ENCODE measurements at regions not wholly inside any gene's neighbourhood (a gene's known extent, or its start where the extent isn't known, plus 50 kb on each side); places are given as distances from the start of the nearest gene placed in this dataset.

DNA sequence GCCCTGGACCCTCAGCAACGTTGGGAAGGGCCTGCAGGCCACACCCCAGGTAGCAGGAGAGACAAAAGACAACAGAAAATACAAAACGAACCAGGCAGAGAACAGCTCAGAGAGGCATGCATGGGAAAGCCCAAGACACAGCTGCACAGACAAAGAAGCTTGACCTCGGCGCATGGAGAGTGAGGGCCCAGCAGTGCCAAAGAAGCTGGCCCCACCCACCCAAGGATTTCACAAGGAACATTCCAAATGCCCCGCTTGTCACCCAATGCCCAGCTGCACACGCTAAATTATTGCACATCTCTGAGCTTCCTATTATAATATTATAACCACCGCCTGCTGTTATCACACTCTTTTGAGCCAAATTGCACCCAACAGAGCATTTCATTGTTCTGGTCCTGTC, 147.7 kb upstream of the TBL1X start:
- DNase-seq, result no peak

GRCh38 chrX:9318213-9318612, 146.6 kb upstream of the TBL1X start:
- Histone ChIP-seq H3K36me3 (replicated peaks; ENCODE audit: control insufficient read depth, insufficient read depth, low read length) (no peaks in the 10 kb centered on the region), H3K4me3 (ENCODE audit: insufficient read depth, low read depth, low read length) (no peak overlapping the region), H3K27me3 (ENCODE audit: control insufficient read depth, insufficient read depth, low read length) (no peaks in the 10 kb centered on the region)
- no peak for DNase-seq

More for the DNA sequence above, 147.7 kb upstream of the TBL1X start:
- Histone ChIP-seq H3K4me3 (ENCODE audit: insufficient read depth, low read depth, low read length) (no peak overlapping the region), H3K27me3 (ENCODE audit: control insufficient read depth, insufficient read depth, low read length) (no peaks in the 10 kb centered on the region), H3K36me3 (replicated peaks; ENCODE audit: control insufficient read depth, insufficient read depth, low read length) (no peaks in the 10 kb centered on the region)

DNA sequence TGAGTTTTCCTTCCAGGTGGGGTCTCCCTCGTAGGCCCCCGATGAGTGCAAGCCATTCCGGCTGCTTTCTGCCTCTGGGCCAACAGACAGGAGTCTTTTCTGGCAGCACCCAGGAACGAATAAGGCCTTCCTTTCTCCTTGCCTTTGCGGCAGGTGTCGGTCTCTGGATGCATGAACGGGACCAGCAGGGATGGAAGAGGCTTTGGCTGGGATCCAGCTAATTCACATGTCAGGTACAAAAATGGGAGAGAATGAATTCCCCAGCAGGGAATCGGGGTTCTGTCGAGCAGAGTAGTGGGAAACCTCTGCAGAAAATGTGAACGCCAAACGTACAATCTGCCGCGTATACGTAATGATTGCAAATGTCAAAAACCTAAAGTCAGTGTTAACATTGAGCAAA, 146.1 kb upstream of the TBL1X start:
- H3K4me3 ChIP-seq (ENCODE audit: insufficient read depth, low read depth, low read length), result no peak overlapping the region
- no peaks in the 10 kb centered on the region for H3K27me3 ChIP-seq (ENCODE audit: control insufficient read depth, insufficient read depth, low read length)
- no peak for DNase-seq
- H3K36me3 ChIP-seq (replicated peaks; ENCODE audit: control insufficient read depth, insufficient read depth, low read length), result no peaks in the 10 kb centered on the region

DNA sequence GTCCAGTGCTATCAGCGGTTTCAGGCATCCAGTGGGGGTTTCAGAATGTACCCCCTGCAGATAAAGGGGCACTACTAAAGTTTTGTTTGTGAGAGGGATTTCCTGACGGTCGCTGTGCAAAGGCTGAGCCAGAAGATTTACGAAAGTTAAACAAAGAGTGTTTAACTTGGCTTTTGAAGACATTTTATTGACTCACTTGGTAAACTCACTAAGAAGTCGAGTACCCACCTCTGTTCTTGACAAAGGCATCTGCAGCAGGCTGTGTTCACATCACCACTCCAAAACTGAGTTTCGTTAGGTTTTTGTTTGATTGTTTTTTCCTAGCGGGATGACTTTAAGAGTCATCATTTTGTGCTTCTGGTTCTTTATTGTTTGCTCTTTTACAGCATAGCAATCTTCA, 143.9 kb upstream of the TBL1X start:
- no peak for DNase-seq
- Histone ChIP-seq H3K36me3 (replicated peaks; ENCODE audit: control insufficient read depth, insufficient read depth, low read length) (no peaks in the 10 kb centered on the region), H3K4me3 (ENCODE audit: insufficient read depth, low read depth, low read length) (no peak overlapping the region), H3K27me3 (ENCODE audit: control insufficient read depth, insufficient read depth, low read length) (no peaks in the 10 kb centered on the region)

DNA sequence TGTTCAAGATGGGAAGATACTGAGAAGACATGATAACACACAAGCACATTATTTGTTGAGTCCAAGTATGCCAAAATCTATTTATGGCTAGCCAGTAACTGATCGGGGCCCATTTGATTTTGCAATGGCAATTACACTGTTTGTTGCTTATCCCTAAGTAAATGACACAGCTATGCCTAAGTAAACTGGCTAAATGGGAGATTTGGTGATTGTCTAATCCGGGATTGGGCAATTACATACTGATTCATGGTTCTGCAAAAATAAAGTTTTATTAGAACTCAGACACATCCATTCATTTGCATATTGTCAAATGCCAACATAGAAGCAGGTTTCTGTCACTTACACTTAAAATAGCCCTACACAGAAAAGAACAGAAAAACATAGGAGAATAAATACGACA, 140.2 kb upstream of the TBL1X start:
- H3K36me3 ChIP-seq (replicated peaks; ENCODE audit: control insufficient read depth, insufficient read depth, low read length), result no peaks in the 10 kb centered on the region
- no peaks in the 10 kb centered on the region for H3K27me3 ChIP-seq (ENCODE audit: control insufficient read depth, insufficient read depth, low read length)
- DNase-seq, result no peak
- H3K4me3 ChIP-seq (ENCODE audit: insufficient read depth, low read depth, low read length), result no peak overlapping the region

- no peak for DNase-seq
- Histone ChIP-seq H3K4me3 (ENCODE audit: insufficient read depth, low read depth, low read length) (no peak overlapping the region), H3K27me3 (ENCODE audit: control insufficient read depth, insufficient read depth, low read length) (no peaks in the 10 kb centered on the region), H3K36me3 (replicated peaks; ENCODE audit: control insufficient read depth, insufficient read depth, low read length) (no peaks in the 10 kb centered on the region)
Observed at GRCh38 chrX:9326369-9326768, 138.5 kb upstream of the TBL1X start.

GRCh38 chrX:9327086-9327746, 137.6 kb upstream of the TBL1X start:
- no peaks in the 10 kb centered on the region for H3K36me3 ChIP-seq (replicated peaks; ENCODE audit: control insufficient read depth, insufficient read depth, low read length)
- no peak overlapping the region for H3K4me3 ChIP-seq (ENCODE audit: insufficient read depth, low read depth, low read length)
- no peak for DNase-seq
- H3K27me3 ChIP-seq (ENCODE audit: control insufficient read depth, insufficient read depth, low read length), result no peaks in the 10 kb centered on the region

DNA sequence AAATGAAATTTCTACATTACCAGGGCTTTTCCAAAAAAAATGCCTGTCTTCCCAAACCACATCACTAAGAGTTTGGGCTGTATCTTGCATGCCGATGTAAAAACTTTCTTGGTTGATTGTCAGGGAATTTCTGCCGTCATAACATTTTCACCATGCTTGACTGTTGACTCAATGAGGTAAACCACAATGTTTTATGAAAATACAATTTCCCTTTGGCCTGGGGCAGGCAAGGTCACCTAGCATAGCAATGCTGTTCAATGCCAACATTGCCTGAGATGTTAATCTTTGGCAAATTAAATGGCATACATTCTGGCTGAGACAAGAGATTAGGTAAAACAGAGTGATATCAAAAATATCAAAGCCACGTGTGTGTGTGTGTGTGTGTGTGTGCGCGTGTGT, 137.1 kb upstream of the TBL1X start:
- no peaks in the 10 kb centered on the region for H3K27me3 ChIP-seq (ENCODE audit: control insufficient read depth, insufficient read depth, low read length)
- no peaks in the 10 kb centered on the region for H3K36me3 ChIP-seq (replicated peaks; ENCODE audit: control insufficient read depth, insufficient read depth, low read length)
- H3K4me3 ChIP-seq (ENCODE audit: insufficient read depth, low read depth, low read length), result no peak overlapping the region
- no peak for DNase-seq

- no peak for DNase-seq
- H3K27me3 ChIP-seq (ENCODE audit: control insufficient read depth, insufficient read depth, low read length), result no peaks in the 10 kb centered on the region
- no peak overlapping the region for H3K4me3 ChIP-seq (ENCODE audit: insufficient read depth, low read depth, low read length)
- H3K36me3 ChIP-seq (replicated peaks; ENCODE audit: control insufficient read depth, insufficient read depth, low read length), result no peaks in the 10 kb centered on the region
Observed at GRCh38 chrX:9329056-9329455, 135.8 kb upstream of the TBL1X start.

DNA sequence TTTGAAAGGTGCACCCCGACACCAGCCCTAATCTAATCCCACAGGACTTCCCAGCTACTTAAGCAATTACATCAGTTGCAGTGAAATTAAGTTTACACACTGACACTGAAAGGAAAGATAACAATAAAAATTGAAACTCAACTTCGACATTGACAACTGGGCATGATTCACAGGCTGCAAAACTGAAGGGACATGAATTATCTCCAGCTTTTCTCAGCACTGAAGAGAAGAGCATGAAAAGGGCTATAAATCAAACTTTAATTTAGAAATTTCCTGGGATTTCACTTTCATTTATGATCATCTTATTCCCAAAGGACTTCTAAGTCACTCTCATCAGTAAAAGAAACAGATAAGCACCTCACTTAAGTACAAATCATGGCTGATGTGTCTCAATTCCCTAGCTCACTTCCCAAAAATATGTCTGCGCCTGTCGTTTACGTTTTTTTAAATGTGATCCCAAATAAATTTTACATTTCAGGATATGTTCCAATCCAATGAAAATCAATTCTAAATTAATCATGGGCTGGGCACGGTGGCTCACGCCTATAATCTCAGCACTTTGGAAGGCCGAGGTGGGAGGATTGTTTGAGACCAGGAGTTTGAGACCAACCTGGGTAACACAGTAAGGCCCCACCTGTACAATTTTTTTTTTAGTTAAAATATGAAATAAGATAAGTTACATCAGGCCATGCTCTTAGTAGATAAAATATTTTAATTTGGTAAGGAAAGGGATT, 134.4 kb upstream of the TBL1X start:
- DNase-seq, result no peak
- Histone ChIP-seq H3K27me3 (ENCODE audit: control insufficient read depth, insufficient read depth, low read length) (no peaks in the 10 kb centered on the region; the same call in 1 of the 2 replicates), H3K4me3 (ENCODE audit: insufficient read depth, low read depth, low read length) (no peak overlapping the region), H3K36me3 (replicated peaks; ENCODE audit: control insufficient read depth, insufficient read depth, low read length) (no peaks in the 10 kb centered on the region)

DNA sequence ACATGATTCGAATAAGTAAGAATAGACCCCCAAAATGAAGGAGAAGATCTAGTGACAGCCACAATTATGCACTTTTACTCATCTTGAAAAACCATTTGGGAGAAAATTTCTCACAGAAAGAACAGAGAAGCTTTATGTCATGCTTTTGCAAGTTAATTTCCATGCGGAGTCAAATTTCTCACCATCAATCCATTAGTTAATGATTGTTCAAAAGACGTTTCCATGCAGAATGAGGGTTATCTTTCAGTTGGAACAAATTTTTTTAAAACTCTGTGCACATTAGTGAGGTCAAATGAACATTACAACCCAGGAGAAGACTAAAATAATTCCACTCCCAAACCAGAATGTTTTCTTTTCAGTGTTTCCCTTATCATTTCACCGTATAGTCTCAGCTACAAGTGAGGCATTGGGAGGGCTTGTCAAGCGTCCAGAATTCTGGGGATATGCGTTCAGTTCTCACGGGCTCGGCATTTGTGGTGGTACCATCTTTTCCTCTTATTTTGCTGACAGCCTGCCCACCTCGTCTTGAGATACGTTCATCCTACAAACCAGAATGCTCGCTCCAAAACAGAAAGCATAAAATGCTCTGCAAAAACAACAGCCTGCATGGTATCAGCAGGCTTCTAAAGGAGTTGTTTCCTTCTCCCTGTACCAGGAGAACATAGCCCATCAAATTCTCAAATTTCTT, 130.8 kb upstream of the TBL1X start:
- Histone ChIP-seq H3K36me3 (replicated peaks; ENCODE audit: control insufficient read depth, insufficient read depth, low read length) (no peaks in the 10 kb centered on the region), H3K4me3 (ENCODE audit: insufficient read depth, low read depth, low read length) (no peak overlapping the region), H3K27me3 (ENCODE audit: control insufficient read depth, insufficient read depth, low read length) (peaks cover 2% of the 10 kb centered on the region; the same call in 1 of the 2 replicates)
- DNase-seq, result no peak

GRCh38 chrX:9335251-9335650, 129.6 kb upstream of the TBL1X start:
- no peaks in the 10 kb centered on the region for H3K36me3 ChIP-seq (replicated peaks; ENCODE audit: control insufficient read depth, insufficient read depth, low read length)
- no peak for DNase-seq
- peaks cover 2% of the 10 kb centered on the region; the same call in 1 of the 2 replicates for H3K27me3 ChIP-seq (ENCODE audit: control insufficient read depth, insufficient read depth, low read length)
- no peak overlapping the region for H3K4me3 ChIP-seq (ENCODE audit: insufficient read depth, low read depth, low read length)

GRCh38 chrX:9336456-9336855, 128.4 kb upstream of the TBL1X start:
- Histone ChIP-seq H3K27me3 (ENCODE audit: control insufficient read depth, insufficient read depth, low read length) (peaks cover 2% of the 10 kb centered on the region; the same call in 1 of the 2 replicates), H3K36me3 (replicated peaks; ENCODE audit: control insufficient read depth, insufficient read depth, low read length) (no peaks in the 10 kb centered on the region), H3K4me3 (ENCODE audit: insufficient read depth, low read depth, low read length) (no peak overlapping the region)
- no peak for DNase-seq

GRCh38 chrX:9337046-9337445, 127.8 kb upstream of the TBL1X start:
- Histone ChIP-seq H3K4me3 (ENCODE audit: insufficient read depth, low read depth, low read length) (no peak overlapping the region), H3K27me3 (ENCODE audit: control insufficient read depth, insufficient read depth, low read length) (peaks cover 2% of the 10 kb centered on the region; the same call in 1 of the 2 replicates), H3K36me3 (replicated peaks; ENCODE audit: control insufficient read depth, insufficient read depth, low read length) (no peaks in the 10 kb centered on the region)
- no peak for DNase-seq

DNA sequence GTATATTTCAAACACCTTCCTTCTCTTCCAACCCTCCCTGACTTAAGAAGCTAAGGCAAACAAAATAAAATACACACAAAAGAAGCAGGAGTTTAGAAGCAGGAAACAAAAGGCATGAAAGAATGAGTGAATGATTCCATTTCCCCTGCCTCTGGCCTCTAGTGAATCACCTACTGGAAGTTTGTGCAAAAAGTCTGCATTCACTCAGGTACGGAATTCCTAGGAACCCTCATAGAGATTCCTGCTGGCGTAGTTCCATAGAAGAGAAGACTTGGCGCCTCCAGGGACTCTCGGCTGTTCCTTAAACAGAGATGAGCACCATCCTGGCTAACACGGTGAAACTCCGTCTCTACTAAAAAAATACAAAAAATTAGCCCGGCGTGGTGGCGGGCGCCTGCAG, 125.9 kb upstream of the TBL1X start:
- no peak overlapping the region for H3K4me3 ChIP-seq (ENCODE audit: insufficient read depth, low read depth, low read length)
- peaks cover 2% of the 10 kb centered on the region for H3K27me3 ChIP-seq (ENCODE audit: control insufficient read depth, insufficient read depth, low read length)
- no peaks in the 10 kb centered on the region for H3K36me3 ChIP-seq (replicated peaks; ENCODE audit: control insufficient read depth, insufficient read depth, low read length)
- DNase-seq, result no peak

All from H7 (cell line).